Mammary epithelial cell (primary cell): ENCODE measurements at regions not wholly inside any gene's neighbourhood (a gene's known extent, or its start where the extent isn't known, plus 50 kb on each side); places are given as distances from the start of the nearest gene placed in this dataset.

Experiments
- CTCF ChIP-seq, 2 donors: IDR thresholded peaks in 1 of 2; conservative IDR thresholded peaks in 1 of 2; 2 replicates each; pipeline ENCODE4 v1.5.1; 2011 to 2012; ENCODE audit warnings: inconsistent platforms in 2 of 2, low read length in 2 of 2, mild to moderate bottlenecking in 2 of 2, control low read depth in 1 of 2, low read depth in 1 of 2; ENCODE audit not compliant: insufficient read depth in 1 of 2; ENCODE audit errors: extremely low read depth in 1 of 2
- EZH2 ChIP-seq: IDR thresholded peaks from 2 replicates; pipeline ENCODE4 v1.6.1; 2012; ENCODE audit warnings: low read length, inconsistent platforms, borderline replicate concordance

- no peak for TF ChIP-seq EZH2
- TF ChIP-seq CTCF (conservative IDR thresholded peaks at IDR 0.05 in 1 of 2, IDR thresholded peaks at IDR 0.05 in 1 of 2; ENCODE audit: extremely low read depth in 1 of 2, insufficient read depth in 1 of 2, low read depth in 1 of 2, low read length in 2 of 2), result no peak
Measured at GRCh38 chr6:6801635-6802218, 213.2 kb downstream of the LY86 start.
